ENCODE measurements at regions not wholly inside any gene's neighbourhood (a gene's known extent, or its start where the extent isn't known, plus 50 kb on each side); places are given as distances from the start of the nearest gene placed in this dataset.

DNA sequence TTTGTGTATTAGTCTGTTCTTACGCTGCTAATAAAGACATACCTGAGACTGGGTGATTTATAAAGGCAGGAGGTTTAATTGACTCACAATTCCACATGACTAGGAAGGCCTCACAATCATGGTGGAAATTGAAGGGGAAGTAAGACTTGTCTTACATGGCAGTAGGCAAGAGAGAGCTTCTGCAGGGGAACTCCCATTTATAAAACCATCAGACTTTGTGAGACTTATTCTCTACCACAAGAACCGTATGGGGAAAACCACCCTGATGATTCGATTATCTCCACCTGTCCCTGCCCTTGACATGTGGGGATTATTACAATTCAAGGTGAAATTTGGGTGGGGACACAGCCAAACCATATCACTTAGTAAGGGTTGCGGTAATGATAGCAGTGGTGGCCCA, 833.1 kb downstream of the FLRT2 start:
- Histone ChIP-seq H3K27me3 (no peaks in the 10 kb centered on the region), H3K4me3 (no peak overlapping the region), H3K27ac (no peak overlapping the region), H3K36me3 (no peaks in the 10 kb centered on the region), H3K4me1 (no peaks in the 10 kb centered on the region), H3K9me3 (no peaks in the 10 kb centered on the region)
- DNase-seq (no peak), FAIRE-seq (no peak), ATAC-seq (no peak)
- WGBS, 2 donors: 75 to 79% methylated on average over 4 of the region's 4 CpGs
- intact Hi-C loops (cut with DNase I): no loop called here
- TF ChIP-seq, protein P1, sequence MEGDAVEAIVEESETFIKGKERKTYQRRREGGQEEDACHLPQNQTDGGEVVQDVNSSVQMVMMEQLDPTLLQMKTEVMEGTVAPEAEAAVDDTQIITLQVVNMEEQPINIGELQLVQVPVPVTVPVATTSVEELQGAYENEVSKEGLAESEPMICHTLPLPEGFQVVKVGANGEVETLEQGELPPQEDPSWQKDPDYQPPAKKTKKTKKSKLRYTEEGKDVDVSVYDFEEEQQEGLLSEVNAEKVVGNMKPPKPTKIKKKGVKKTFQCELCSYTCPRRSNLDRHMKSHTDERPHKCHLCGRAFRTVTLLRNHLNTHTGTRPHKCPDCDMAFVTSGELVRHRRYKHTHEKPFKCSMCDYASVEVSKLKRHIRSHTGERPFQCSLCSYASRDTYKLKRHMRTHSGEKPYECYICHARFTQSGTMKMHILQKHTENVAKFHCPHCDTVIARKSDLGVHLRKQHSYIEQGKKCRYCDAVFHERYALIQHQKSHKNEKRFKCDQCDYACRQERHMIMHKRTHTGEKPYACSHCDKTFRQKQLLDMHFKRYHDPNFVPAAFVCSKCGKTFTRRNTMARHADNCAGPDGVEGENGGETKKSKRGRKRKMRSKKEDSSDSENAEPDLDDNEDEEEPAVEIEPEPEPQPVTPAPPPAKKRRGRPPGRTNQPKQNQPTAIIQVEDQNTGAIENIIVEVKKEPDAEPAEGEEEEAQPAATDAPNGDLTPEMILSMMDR (IDR thresholded peaks at IDR 0.05): no peak

GRCh38 chr14:86357876-86358275, 827.9 kb downstream of the FLRT2 start:
- intact Hi-C loops (cut with DNase I): no loop called here
- Histone ChIP-seq H3K36me3 (no peaks in the 10 kb centered on the region), H3K4me3 (no peak overlapping the region), H3K4me1 (no peaks in the 10 kb centered on the region), H3K9me3 (no peaks in the 10 kb centered on the region), H3K27ac (no peak overlapping the region), H3K27me3 (no peaks in the 10 kb centered on the region)
- no peak for FAIRE-seq
- WGBS, 2 donors: 50 to 61% methylated on average over 3 of the region's 3 CpGs
- TF ChIP-seq, protein P1 (IDR thresholded peaks at IDR 0.05): no peak
- no peak for ATAC-seq
- no peak for DNase-seq

DNA sequence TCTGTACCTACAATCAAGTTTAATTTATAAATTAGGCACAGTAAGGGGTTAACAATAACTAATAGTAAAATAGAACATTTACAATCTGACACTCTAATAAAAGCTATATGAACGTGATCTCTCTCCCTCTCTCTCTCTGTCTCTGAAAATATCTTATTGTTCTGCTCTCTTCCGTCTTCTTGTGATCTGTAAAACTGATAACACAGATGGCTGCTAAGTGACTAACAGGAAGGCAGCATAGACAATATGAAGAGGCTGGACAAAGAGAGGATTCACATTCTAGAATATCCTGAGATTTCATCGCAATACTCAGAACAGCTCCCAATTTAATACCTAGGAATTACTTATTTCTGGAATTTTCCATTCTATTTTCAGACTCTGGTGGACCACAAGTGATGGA, 827.2 kb downstream of the FLRT2 start:
- Histone ChIP-seq H3K4me3 (no peak overlapping the region), H3K27me3 (no peaks in the 10 kb centered on the region), H3K36me3 (no peaks in the 10 kb centered on the region), H3K27ac (no peak overlapping the region), H3K9me3 (no peaks in the 10 kb centered on the region), H3K4me1 (no peaks in the 10 kb centered on the region)
- WGBS, 2 donors: 70 to 74% methylated on average over 3 of the region's 3 CpGs
- DNase-seq (no peak), FAIRE-seq (no peak), ATAC-seq (no peak)
- intact Hi-C loops (cut with DNase I): no loop called here
- TF ChIP-seq, protein P1 (IDR thresholded peaks at IDR 0.05): no peak

- no peak for DNase-seq
- no peak overlapping the region for H3K27ac ChIP-seq
- intact Hi-C loops (cut with DNase I): no loop called here
- no peaks in the 10 kb centered on the region for H3K36me3 ChIP-seq
- no peak for ATAC-seq
- no peak overlapping the region for H3K4me3 ChIP-seq
- TF ChIP-seq, protein P1 (IDR thresholded peaks at IDR 0.05): no peak
- no peaks in the 10 kb centered on the region for H3K4me1 ChIP-seq
- no peaks in the 10 kb centered on the region for H3K9me3 ChIP-seq
- FAIRE-seq: no peak
- H3K27me3 ChIP-seq: peaks cover 0 to 4% (median 0%) of the 10 kb centered on the region in 4 donors
- WGBS, 2 donors: 42 to 50% methylated on average over 3 of the region's 3 CpGs
These were observed 817.0 kb downstream of the FLRT2 start for GRCh38 chr14:86346818-86347384.

DNA sequence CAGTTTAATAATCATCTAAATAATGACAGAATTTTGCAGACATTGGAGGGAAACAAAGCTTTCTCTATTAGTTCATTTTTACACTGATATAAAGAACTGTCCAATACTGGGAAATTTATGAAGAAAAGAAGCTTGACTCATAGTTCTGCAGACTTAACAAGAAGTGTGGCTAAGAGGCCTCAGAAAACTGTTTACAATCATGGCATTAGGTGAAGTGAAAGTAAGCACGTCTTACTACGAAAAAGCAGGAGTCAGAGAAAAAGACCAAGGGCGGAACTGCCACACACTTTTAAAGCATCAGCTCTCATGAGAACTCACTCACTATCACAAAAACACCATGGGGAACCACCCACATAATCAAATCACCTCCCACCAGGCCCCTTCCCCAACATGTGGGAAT, 804.4 kb downstream of the FLRT2 start:
- Histone ChIP-seq H3K36me3 (no peaks in the 10 kb centered on the region), H3K27me3 (no peaks in the 10 kb centered on the region), H3K27ac (no peak overlapping the region), H3K9me3 (no peaks in the 10 kb centered on the region), H3K4me1 (no peaks in the 10 kb centered on the region), H3K4me3 (no peak overlapping the region)
- TF ChIP-seq, protein P1 (IDR thresholded peaks at IDR 0.05): no peak
- intact Hi-C loops (cut with DNase I): no loop called here
- no peak for FAIRE-seq
- no peak for DNase-seq
- WGBS, 2 donors: 78 to 87% methylated on average over 3 of the region's 3 CpGs
- no peak for ATAC-seq
